HUES48 (cell line): ENCODE measurements at regions not wholly inside any gene's neighbourhood (a gene's known extent, or its start where the extent isn't known, plus 50 kb on each side); places are given as distances from the start of the nearest gene placed in this dataset.
A peak's percentile ranks its signal among the peaks of the same experiment; 100 is the strongest.
"Not testable (repeated sequence)": the region's sequence is repeated elsewhere in the genome, so short reads cannot be mapped to it uniquely, and the experiment has no call there.

ENCODE experiments used
- H3K27ac ChIP-seq: one replicate; pipeline ENCODE4 v1.7.0; 2013; ENCODE audit warnings: low read depth, low read length, inconsistent platforms
- H3K27me3 ChIP-seq: 2 replicates; pipeline ENCODE4 v1.6.1; 2013; ENCODE audit warnings: mild to moderate bottlenecking, low read length; ENCODE audit not compliant: control insufficient read depth, insufficient read depth
- H3K36me3 ChIP-seq: 2 replicates; pipeline ENCODE4 v1.6.1; 2013; ENCODE audit warnings: low read length; ENCODE audit not compliant: control insufficient read depth, insufficient read depth
- H3K4me1 ChIP-seq: 2 replicates; pipeline ENCODE4 v1.6.1; 2013; ENCODE audit warnings: mild to moderate bottlenecking, low read length; ENCODE audit not compliant: control insufficient read depth, insufficient read depth
- H3K4me3 ChIP-seq: 2 replicates; pipeline ENCODE4 v1.5.1; 2013; ENCODE audit warnings: mild to moderate bottlenecking, low read depth, low read length
- H3K9ac ChIP-seq: 2 replicates; pipeline ENCODE4 v1.6.1; 2013; ENCODE audit warnings: mild to moderate bottlenecking, low read depth, low read length, moderate library complexity
- H3K9me3 ChIP-seq: 2 replicates; pipeline ENCODE4 v1.6.1; 2013; ENCODE audit warnings: low read length; ENCODE audit not compliant: control insufficient read depth, insufficient read depth

GRCh38 chr5:154702477-154702876 is 52.7 kb upstream of the LARP1 start:
- no peak overlapping the region for H3K9ac ChIP-seq
- peaks cover 13% of the 10 kb centered on the region for H3K4me1 ChIP-seq
- no peaks in the 10 kb centered on the region for H3K27me3 ChIP-seq
- H3K36me3 ChIP-seq: no peaks in the 10 kb centered on the region
- no peak overlapping the region for H3K27ac ChIP-seq
- H3K4me3 ChIP-seq: no peak overlapping the region
- no peaks in the 10 kb centered on the region for H3K9me3 ChIP-seq

GRCh38 chr5:154701725-154702124 is 53.5 kb upstream of the LARP1 start:
- not testable (repeated sequence) for H3K4me3 ChIP-seq

GRCh38 chr5:154701181-154701580 is 54.0 kb upstream of the LARP1 start:
- no peaks in the 10 kb centered on the region for H3K9me3 ChIP-seq
- no peaks in the 10 kb centered on the region for H3K27me3 ChIP-seq
- peaks cover 25% of the 10 kb centered on the region for H3K4me1 ChIP-seq
- peak overlapping the region; percentile 4 for H3K27ac ChIP-seq
- H3K9ac ChIP-seq: no peak overlapping the region
- no peak overlapping the region for H3K4me3 ChIP-seq
- no peaks in the 10 kb centered on the region for H3K36me3 ChIP-seq

More at GRCh38 chr5:154701725-154702124, 53.5 kb upstream of the LARP1 start:
- H3K27ac ChIP-seq, H3K36me3 ChIP-seq, H3K9ac ChIP-seq, H3K27me3 ChIP-seq, H3K9me3 ChIP-seq: not testable (repeated sequence)
- H3K4me1 ChIP-seq: peaks cover 20% of the 10 kb centered on the region

GRCh38 chr5:154700289-154700928 is 54.8 kb upstream of the LARP1 start:
- not testable (repeated sequence) for H3K27ac ChIP-seq

DNA sequence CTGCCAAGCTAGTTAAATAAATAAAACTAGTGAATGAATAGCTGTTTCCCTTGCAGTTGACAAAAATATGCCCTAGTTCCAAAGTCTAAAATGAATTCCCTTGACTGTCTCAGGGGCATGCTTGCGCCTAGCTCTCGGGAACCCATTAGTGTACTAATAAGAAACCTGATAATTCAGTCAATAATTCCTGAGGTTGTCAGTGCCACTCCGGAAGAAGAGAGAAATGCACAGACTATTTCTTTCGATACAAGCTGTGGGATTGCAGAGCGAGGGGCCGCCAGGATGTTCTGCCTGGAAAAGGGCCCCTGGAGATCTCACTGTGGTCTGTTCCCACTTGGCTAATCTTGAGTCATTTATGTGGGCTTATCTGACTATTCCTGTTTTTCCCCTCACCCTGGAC is 56.4 kb upstream of the LARP1 start:
- H3K9me3 ChIP-seq: no peaks in the 10 kb centered on the region
- no peak overlapping the region for H3K27ac ChIP-seq
- H3K4me1 ChIP-seq: peaks cover 28% of the 10 kb centered on the region
- no peaks in the 10 kb centered on the region for H3K27me3 ChIP-seq
- no peak overlapping the region for H3K9ac ChIP-seq
- no peak overlapping the region for H3K4me3 ChIP-seq
- no peaks in the 10 kb centered on the region for H3K36me3 ChIP-seq

More at GRCh38 chr5:154700289-154700928, 54.8 kb upstream of the LARP1 start:
- not testable (repeated sequence) for H3K9ac ChIP-seq, H3K9me3 ChIP-seq, H3K27me3 ChIP-seq, H3K36me3 ChIP-seq, H3K4me3 ChIP-seq
- peaks cover 28% of the 10 kb centered on the region for H3K4me1 ChIP-seq

DNA sequence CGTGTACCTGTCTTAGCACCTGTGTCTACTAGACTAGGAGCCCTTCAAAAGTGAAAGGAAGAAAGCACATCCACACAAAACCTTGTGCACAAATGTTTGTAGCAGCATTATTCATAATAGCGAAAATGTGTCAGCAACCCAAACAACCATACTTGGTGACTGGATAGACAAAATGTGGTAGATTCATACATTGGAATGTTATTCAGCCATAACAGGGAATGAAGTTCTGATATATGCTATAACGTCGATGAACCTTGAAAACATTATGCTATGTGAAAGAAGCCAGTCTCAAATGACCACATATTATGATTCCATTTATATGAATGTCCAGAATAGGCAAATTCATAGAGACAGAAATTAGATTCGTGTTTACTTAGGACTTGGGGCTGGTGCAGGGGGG is 57.8 kb upstream of the LARP1 start:
- no peaks in the 10 kb centered on the region for H3K36me3 ChIP-seq
- H3K4me3 ChIP-seq: peak overlapping the region; percentile 33; the same call in 1 of the 2 replicates
- no peak overlapping the region for H3K9ac ChIP-seq
- H3K27me3 ChIP-seq: no peaks in the 10 kb centered on the region
- peaks cover 32% of the 10 kb centered on the region for H3K4me1 ChIP-seq
- no peaks in the 10 kb centered on the region for H3K9me3 ChIP-seq
- peak overlapping the region; percentile 78 for H3K27ac ChIP-seq

- Histone ChIP-seq H3K9ac (no peak overlapping the region), H3K9me3 (no peaks in the 10 kb centered on the region), H3K27me3 (no peaks in the 10 kb centered on the region), H3K27ac (peak overlapping the region; percentile 78), H3K36me3 (no peaks in the 10 kb centered on the region), H3K4me3 (no peak overlapping the region), H3K4me1 (peaks cover 37% of the 10 kb centered on the region)
These were observed 58.3 kb upstream of the LARP1 start for GRCh38 chr5:154696891-154697290.

DNA sequence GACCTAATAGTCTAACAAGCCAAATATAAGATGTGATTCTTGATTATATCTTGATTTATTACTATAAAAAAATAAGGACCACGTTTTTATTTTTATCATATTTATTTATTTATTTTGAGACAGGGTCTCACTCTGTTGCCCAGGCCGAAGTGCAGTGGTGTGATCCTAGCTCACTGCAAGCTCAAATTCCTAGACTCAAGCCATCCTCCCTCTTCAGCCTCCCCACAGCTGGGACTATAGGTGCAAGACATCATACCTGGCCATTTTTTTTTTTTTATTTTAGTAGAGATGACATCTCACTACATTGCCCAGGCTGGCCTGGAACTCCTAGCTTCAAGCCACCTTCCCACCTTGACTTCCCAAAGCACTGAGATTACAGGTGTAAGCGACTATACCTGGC is 61.0 kb upstream of the LARP1 start:
- Histone ChIP-seq H3K27me3 (no peaks in the 10 kb centered on the region), H3K9ac (no peak overlapping the region), H3K4me3 (no peak overlapping the region), H3K4me1 (peaks cover 35% of the 10 kb centered on the region), H3K9me3 (no peaks in the 10 kb centered on the region), H3K27ac (no peak overlapping the region), H3K36me3 (no peaks in the 10 kb centered on the region)

DNA sequence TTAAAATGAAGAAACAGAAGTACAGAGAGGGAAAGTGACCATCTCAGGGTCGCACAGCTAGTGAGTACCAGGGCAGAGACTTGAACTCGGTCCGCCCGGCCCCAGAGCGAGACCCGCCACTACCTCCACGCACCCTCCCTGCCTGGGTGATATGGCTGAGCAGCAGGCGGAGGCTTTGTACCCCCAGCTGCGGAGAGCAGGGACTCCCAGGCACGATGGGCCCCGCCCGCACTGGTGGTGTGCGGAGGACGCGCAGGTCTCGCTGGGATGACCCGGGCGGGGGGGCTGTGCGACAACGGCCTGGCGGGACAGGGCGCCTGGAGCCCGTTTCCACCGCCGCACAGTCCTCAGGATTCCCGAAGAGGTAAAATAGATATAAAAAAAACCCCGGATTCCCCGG is 64.7 kb upstream of the LARP1 start:
- no peaks in the 10 kb centered on the region for H3K36me3 ChIP-seq
- no peak overlapping the region for H3K4me3 ChIP-seq
- no peak overlapping the region for H3K9ac ChIP-seq
- H3K27ac ChIP-seq: no peak overlapping the region
- peaks cover 9% of the 10 kb centered on the region for H3K4me1 ChIP-seq
- H3K9me3 ChIP-seq: no peaks in the 10 kb centered on the region
- no peaks in the 10 kb centered on the region for H3K27me3 ChIP-seq

DNA sequence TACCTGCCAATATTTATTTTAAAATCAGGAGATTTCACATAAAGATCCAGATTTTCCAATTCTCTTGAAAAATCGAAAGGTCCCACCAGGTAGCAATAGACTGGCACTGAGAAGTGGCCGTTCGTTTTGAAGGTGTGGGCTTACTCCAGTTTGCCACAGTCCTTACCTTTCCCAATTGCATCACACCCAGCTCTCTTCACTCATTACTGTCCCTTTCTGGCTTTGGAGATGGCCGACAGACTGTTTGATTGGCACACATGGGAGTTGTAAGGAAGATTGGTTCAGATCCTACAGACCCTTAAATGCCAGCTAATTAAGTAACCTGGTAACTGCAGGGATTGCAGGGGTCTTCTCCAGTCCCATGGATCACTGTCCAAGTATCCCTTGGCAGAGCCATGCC is 68.7 kb upstream of the LARP1 start:
- Histone ChIP-seq H3K27me3 (no peaks in the 10 kb centered on the region), H3K4me1 (peaks cover 6% of the 10 kb centered on the region), H3K9me3 (no peaks in the 10 kb centered on the region), H3K36me3 (no peaks in the 10 kb centered on the region), H3K4me3 (no peak overlapping the region), H3K27ac (no peak overlapping the region), H3K9ac (no peak overlapping the region)

DNA sequence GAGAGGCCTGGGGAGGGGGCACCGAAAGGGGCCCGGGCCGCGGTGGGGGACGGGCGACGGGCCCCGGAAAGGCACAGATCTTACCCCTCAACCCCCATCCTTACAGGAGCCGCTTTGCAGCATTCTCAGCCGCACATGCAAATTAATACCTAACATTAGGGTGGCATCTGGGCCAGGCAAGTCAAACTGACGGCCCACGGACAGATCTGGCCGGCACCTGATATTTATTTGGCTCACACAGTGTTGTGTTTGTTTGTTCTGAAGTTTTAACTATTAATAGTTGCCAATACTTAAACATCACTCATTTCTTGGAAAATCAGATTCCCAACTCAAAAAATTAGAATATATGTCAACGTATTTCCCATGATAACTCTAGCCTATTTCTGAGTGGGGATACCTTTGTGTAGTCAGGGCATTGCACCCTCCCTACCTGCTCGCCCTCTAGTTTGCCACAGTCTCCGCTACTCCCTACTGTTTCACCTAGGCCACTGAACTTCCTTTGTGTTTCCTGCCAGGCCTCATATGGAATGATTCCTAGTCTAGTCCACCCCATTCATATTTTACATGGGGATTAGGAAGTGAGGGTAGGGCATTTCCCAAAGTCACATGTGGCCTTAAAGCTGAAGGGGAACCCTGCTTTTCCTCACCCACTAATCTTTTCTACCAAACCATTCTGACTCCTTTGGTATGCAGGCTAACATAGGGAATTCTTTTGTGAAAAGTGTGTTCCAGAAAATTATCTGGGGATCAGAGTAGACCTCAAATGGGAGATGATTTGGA is 71.9 kb upstream of the LARP1 start:
- Histone ChIP-seq H3K27me3 (no peaks in the 10 kb centered on the region), H3K4me1 (peaks cover 6% of the 10 kb centered on the region; the same call in 1 of the 2 replicates), H3K4me3 (peak overlapping the region; percentile 67), H3K9me3 (no peaks in the 10 kb centered on the region), H3K36me3 (no peaks in the 10 kb centered on the region), H3K27ac (peak overlapping the region; percentile 90), H3K9ac (peak overlapping the region; percentile 60)
